HG02938 (cell line): ENCODE measurements at regions not wholly inside any gene's neighbourhood (a gene's known extent, or its start where the extent isn't known, plus 50 kb on each side); places are given as distances from the start of the nearest gene placed in this dataset.
"Not testable (repeated sequence)": the region's sequence is repeated elsewhere in the genome, so short reads cannot be mapped to it uniquely, and the experiment has no call there.

Experiments used
- ATAC-seq: cut with Tn5 transposase; IDR thresholded peaks from one replicate; pipeline ENCODE4 v1.9.1; 2021; ENCODE audit warnings: mild to moderate bottlenecking, moderate library complexity; ENCODE audit not compliant: unreplicated experiment

- ATAC-seq = no peak
Measured at GRCh38 chr2:145930318-145930717, 1410.4 kb upstream of the ZEB2 start.

GRCh38 chr2:145927131-145927950 lies 1407.4 kb upstream of the ZEB2 start:
- ATAC-seq = no peak

GRCh38 chr2:145925591-145925990 lies 1405.7 kb upstream of the ZEB2 start:
- no peak for ATAC-seq

- ATAC-seq = no peak
Measured at GRCh38 chr2:145919477-145919876, 1399.6 kb upstream of the ZEB2 start.

GRCh38 chr2:145918951-145919350 lies 1399.0 kb upstream of the ZEB2 start:
- ATAC-seq = no peak

- ATAC-seq = no peak
Measured at GRCh38 chr2:145916799-145917198, 1396.9 kb upstream of the ZEB2 start.

- no peak for ATAC-seq
Measured at GRCh38 chr2:145914716-145915115, 1394.8 kb upstream of the ZEB2 start.

GRCh38 chr2:145910416-145910815 lies 1390.5 kb upstream of the ZEB2 start:
- ATAC-seq = no peak

- ATAC-seq = no peak
Measured at GRCh38 chr2:145909766-145910165, 1389.8 kb upstream of the ZEB2 start.

GRCh38 chr2:145909175-145909755 lies 1389.3 kb upstream of the ZEB2 start:
- ATAC-seq = no peak

GRCh38 chr2:145906354-145906753 lies 1386.4 kb upstream of the ZEB2 start:
- no peak for ATAC-seq

- ATAC-seq = no peak
Measured at GRCh38 chr2:145905371-145905770, 1385.5 kb upstream of the ZEB2 start.

- ATAC-seq = no peak
Measured at GRCh38 chr2:145897151-145897550, 1377.2 kb upstream of the ZEB2 start.

- ATAC-seq = no peak
Measured at GRCh38 chr2:145887915-145888314, 1368.0 kb upstream of the ZEB2 start.

GRCh38 chr2:145880997-145881396 lies 1361.1 kb upstream of the ZEB2 start:
- ATAC-seq = not testable (repeated sequence)

- no peak for ATAC-seq
Measured at GRCh38 chr2:145875016-145875415, 1355.1 kb upstream of the ZEB2 start.

GRCh38 chr2:145874466-145874865 lies 1354.5 kb upstream of the ZEB2 start:
- no peak for ATAC-seq

- no peak for ATAC-seq
Measured at GRCh38 chr2:145864501-145864900, 1344.6 kb upstream of the ZEB2 start.

GRCh38 chr2:145861940-145862339 lies 1342.0 kb upstream of the ZEB2 start:
- no peak for ATAC-seq

GRCh38 chr2:145860083-145860482 lies 1340.2 kb upstream of the ZEB2 start:
- ATAC-seq = no peak

GRCh38 chr2:145855142-145855541 lies 1335.2 kb upstream of the ZEB2 start:
- ATAC-seq = no peak

- no peak for ATAC-seq
Measured at GRCh38 chr2:145854039-145854755, 1334.3 kb upstream of the ZEB2 start.
